Embryonic facial prominence (tissue), 1 donor: ENCODE measurements at regions not wholly inside any gene's neighbourhood (a gene's known extent, or its start where the extent isn't known, plus 50 kb on each side); places are given as distances from the start of the nearest gene placed in this dataset.

Experiments
- DNase-seq: peaks from one replicate; pipeline ENCODE4 v3.0.0-alpha.2; 2016; ENCODE audit errors: extremely low spot score

GRCh38 chr17:5785867-5786509 is 201.7 kb upstream of the NLRP1 start:
- no peak for DNase-seq

GRCh38 chr17:5786510-5786875 is 202.2 kb upstream of the NLRP1 start:
- no peak for DNase-seq

GRCh38 chr17:5788266-5788900 is 204.1 kb upstream of the NLRP1 start:
- DNase-seq, result no peak

GRCh38 chr17:5789528-5789927 is 205.2 kb upstream of the NLRP1 start:
- no peak for DNase-seq

GRCh38 chr17:5793157-5793556 is 208.8 kb upstream of the NLRP1 start:
- no peak for DNase-seq

- DNase-seq, result no peak
Measured at GRCh38 chr17:5793899-5794298, 209.6 kb upstream of the NLRP1 start.

GRCh38 chr17:5794385-5794784 is 210.1 kb upstream of the NLRP1 start:
- DNase-seq, result no peak

- DNase-seq, result no peak
Measured at GRCh38 chr17:5794881-5795506, 210.7 kb upstream of the NLRP1 start.

- no peak for DNase-seq
Measured at GRCh38 chr17:5797447-5798050, 213.2 kb upstream of the NLRP1 start.

- DNase-seq, result no peak
Measured at GRCh38 chr17:5798094-5798493, 213.8 kb upstream of the NLRP1 start.

- DNase-seq, result no peak
Measured at GRCh38 chr17:5800131-5800530, 215.8 kb upstream of the NLRP1 start.

- no peak for DNase-seq
Measured at GRCh38 chr17:5800646-5801045, 216.3 kb upstream of the NLRP1 start.

- DNase-seq, result no peak
Measured at GRCh38 chr17:5804251-5804650, 219.9 kb upstream of the NLRP1 start.

- DNase-seq, result no peak
Measured at GRCh38 chr17:5809056-5809455, 224.7 kb upstream of the NLRP1 start.

GRCh38 chr17:5809580-5810188 is 225.4 kb upstream of the NLRP1 start:
- DNase-seq, result no peak

GRCh38 chr17:5812590-5812989 is 228.3 kb upstream of the NLRP1 start:
- DNase-seq, result no peak

GRCh38 chr17:5813357-5813756 is 229.0 kb upstream of the NLRP1 start:
- DNase-seq, result no peak

- DNase-seq, result no peak
Measured at GRCh38 chr17:5815396-5815795, 231.1 kb upstream of the NLRP1 start.

GRCh38 chr17:5816491-5817070 is 232.3 kb upstream of the NLRP1 start:
- no peak for DNase-seq

GRCh38 chr17:5817475-5818395 is 233.4 kb upstream of the NLRP1 start:
- DNase-seq, result no peak

GRCh38 chr17:5819396-5819795 is 235.1 kb upstream of the NLRP1 start:
- DNase-seq, result no peak
